Activated CD4-positive, alpha-beta T cell treated with anti-CD3 and anti-CD28 coated beads, Interleukin-2, amount 10 ng/mL, durations not matched to agents 24 days and 14 days (primary cell): ENCODE measurements at regions not wholly inside any gene's neighbourhood (a gene's known extent, or its start where the extent isn't known, plus 50 kb on each side); places are given as distances from the start of the nearest gene placed in this dataset.
"Not testable (repeated sequence)": the region's sequence is repeated elsewhere in the genome, so short reads cannot be mapped to it uniquely, and the experiment has no call there.

Experiments used
- DNase-seq: peaks from one replicate; pipeline ENCODE4 v3.0.0; 2022
- H3K27ac Mint-ChIP-seq: one replicate; pipeline ENCODE4 v1.8.0; 2022; ENCODE audit warnings: mild to moderate bottlenecking, mixed read lengths
- H3K27me3 Mint-ChIP-seq: one replicate; pipeline ENCODE4 v1.8.0; 2022; ENCODE audit warnings: mixed read lengths
- H3K36me3 Mint-ChIP-seq: one replicate; pipeline ENCODE4 v1.8.0; 2022; ENCODE audit warnings: low read depth, mild to moderate bottlenecking, mixed read lengths
- H3K4me1 Mint-ChIP-seq: one replicate; pipeline ENCODE4 v1.8.0; 2021; ENCODE audit warnings: mixed read lengths
- H3K4me3 Mint-ChIP-seq: one replicate; pipeline ENCODE4 v1.8.0; 2022; ENCODE audit warnings: mild to moderate bottlenecking, moderate library complexity, mixed read lengths
- H3K9me3 Mint-ChIP-seq: one replicate; pipeline ENCODE4 v1.8.0; 2021; ENCODE audit warnings: mixed read lengths
- intact Hi-C: fragments of 100-400 bp; cut with micrococcal nuclease; formaldehyde crosslinking; loops from one replicate; pipeline ENCODE4 v1.15.1; 2023

DNA sequence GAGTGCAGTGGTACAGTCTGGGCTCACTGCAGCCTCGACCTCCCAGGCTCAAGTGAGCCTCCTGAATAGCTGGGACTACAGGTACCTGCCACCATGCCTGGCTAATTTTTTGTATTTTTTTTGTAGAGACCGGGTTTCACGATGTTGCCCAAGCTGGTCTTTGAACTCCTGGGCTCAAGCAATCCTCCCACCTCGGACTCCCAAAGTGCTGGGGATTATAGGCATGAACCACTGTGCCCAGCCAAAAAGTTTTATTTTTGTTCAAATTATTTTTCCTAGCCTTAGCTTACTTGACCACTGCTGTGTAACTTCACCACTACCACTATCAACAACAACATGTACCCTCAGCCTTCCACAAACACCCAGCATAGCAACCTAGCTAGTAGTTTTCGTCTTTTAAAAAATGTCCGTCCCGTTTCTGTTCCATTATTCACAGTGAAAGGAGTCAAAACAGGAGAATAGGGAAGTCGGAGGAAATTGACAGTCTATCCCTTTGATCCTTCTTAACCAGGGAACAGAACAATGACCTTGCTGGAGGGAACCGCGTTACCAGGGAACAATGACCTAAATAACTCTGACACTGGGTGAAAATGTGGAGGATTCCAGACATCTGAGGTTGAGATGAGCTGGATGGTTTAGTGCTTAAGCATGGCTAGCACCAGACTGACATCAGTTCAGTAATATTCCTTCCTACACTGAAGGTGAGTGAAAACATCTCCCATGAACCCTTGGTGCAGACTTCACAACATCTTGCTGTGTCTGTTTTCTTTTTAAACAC, 69.2 kb upstream of the ARL4C start:
- peaks cover 9% of the 10 kb centered on the region for H3K27me3 Mint-ChIP-seq
- intact Hi-C loops: no loop called here
- no peak overlapping the region for H3K4me3 Mint-ChIP-seq
- DNase-seq: no peak
- H3K27ac Mint-ChIP-seq: no peak overlapping the region
- no peaks in the 10 kb centered on the region for H3K36me3 Mint-ChIP-seq
- H3K9me3 Mint-ChIP-seq: no peaks in the 10 kb centered on the region
- H3K4me1 Mint-ChIP-seq: no peaks in the 10 kb centered on the region

DNA sequence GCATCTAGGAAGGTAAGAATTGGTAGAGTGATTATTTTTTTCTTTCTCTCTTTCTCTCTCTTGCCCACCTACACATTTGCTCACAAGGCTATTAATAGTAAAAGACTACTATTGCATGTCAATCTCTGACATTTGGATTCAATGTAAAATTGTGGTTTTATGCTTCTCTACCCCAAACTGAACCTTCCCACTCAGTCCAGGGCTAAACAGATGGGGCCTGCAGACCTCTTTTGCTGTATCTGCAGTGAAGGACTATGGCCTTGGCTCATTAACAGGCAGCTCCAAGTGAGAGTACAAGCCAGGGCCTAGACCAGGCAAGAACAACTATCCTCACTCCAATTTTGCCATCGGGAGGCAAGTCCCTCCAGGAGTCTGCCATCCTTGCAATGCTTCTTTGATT, 68.3 kb upstream of the ARL4C start:
- H3K36me3 Mint-ChIP-seq: no peaks in the 10 kb centered on the region
- H3K27me3 Mint-ChIP-seq: peaks cover 6% of the 10 kb centered on the region
- H3K27ac Mint-ChIP-seq: no peak overlapping the region
- no peak for DNase-seq
- H3K9me3 Mint-ChIP-seq: no peaks in the 10 kb centered on the region
- intact Hi-C loops: no loop called here
- H3K4me1 Mint-ChIP-seq: no peaks in the 10 kb centered on the region
- no peak overlapping the region for H3K4me3 Mint-ChIP-seq

GRCh38 chr2:234564699-234565098, 67.8 kb upstream of the ARL4C start:
- intact Hi-C loops: no loop called here
- H3K27me3 Mint-ChIP-seq: peaks cover 2% of the 10 kb centered on the region
- no peaks in the 10 kb centered on the region for H3K36me3 Mint-ChIP-seq
- H3K4me1 Mint-ChIP-seq: no peaks in the 10 kb centered on the region
- no peak overlapping the region for H3K27ac Mint-ChIP-seq
- no peak overlapping the region for H3K4me3 Mint-ChIP-seq
- no peak for DNase-seq
- no peaks in the 10 kb centered on the region for H3K9me3 Mint-ChIP-seq

- intact Hi-C loops: loop anchor here (10.0 kb wide), 1 partner anchor 1185 kb away; no protein-coding TSS in a partner anchor
- Mint-ChIP-seq H3K27me3 (no peaks in the 10 kb centered on the region), H3K4me3 (no peak overlapping the region), H3K9me3 (peaks cover 5% of the 10 kb centered on the region), H3K27ac (no peak overlapping the region), H3K4me1 (no peaks in the 10 kb centered on the region), H3K36me3 (no peaks in the 10 kb centered on the region)
- no peak for DNase-seq
These were observed 62.7 kb upstream of the ARL4C start for GRCh38 chr2:234559609-234560008.

- H3K36me3 Mint-ChIP-seq: no peaks in the 10 kb centered on the region
- no peak for DNase-seq
- H3K27ac Mint-ChIP-seq: no peak overlapping the region
- H3K4me3 Mint-ChIP-seq: no peak overlapping the region
- H3K9me3 Mint-ChIP-seq: peaks cover 5% of the 10 kb centered on the region
- no peaks in the 10 kb centered on the region for H3K4me1 Mint-ChIP-seq
- intact Hi-C loops: loop anchor here (10.0 kb wide), 1 partner anchor 1186 kb away; no protein-coding TSS in a partner anchor
- H3K27me3 Mint-ChIP-seq: no peaks in the 10 kb centered on the region
These were observed 61.8 kb upstream of the ARL4C start for GRCh38 chr2:234558642-234559041.

DNA sequence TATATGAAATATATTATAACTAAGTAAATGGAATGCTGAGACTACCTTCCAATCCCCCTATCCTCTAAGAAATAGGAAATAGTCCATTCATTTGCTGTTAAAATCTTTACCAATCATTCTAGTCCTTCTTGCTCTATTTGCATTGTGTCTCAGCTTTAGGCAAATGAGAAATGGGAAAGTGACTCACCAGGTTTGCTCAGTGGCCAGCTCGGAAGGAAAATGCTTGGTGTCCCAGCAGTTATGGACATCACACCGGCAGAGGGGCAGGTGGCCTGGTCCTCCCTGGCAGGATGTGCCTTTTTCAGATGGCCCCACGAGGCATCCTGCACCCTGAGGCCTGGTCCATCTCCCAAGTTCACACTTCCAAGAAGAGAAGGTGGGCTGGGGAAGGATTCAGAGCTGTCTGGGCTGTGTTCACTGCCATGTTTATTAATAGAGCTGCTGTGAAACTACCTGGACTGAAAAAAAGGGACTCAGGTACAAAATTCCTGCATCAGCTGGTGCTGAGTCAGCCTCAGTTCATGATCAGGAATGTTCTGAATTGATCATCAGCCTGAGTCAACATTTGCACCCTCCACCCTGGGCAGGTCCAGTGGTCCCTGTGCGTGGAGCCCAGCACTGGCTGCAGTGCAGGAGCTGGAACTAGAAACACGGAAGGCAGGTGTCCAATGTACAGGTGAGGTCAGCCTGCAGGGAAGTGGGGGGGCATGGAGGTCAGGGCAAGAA, 60.1 kb upstream of the ARL4C start:
- Mint-ChIP-seq H3K9me3 (peaks cover 5% of the 10 kb centered on the region), H3K4me3 (no peak overlapping the region), H3K27me3 (no peaks in the 10 kb centered on the region), H3K4me1 (no peaks in the 10 kb centered on the region), H3K36me3 (no peaks in the 10 kb centered on the region), H3K27ac (no peak overlapping the region)
- DNase-seq: no peak
- intact Hi-C loops: loop anchor here (10.0 kb wide), 1 partner anchor 1188 kb away; no protein-coding TSS in a partner anchor

GRCh38 chr2:234555616-234556249, 58.9 kb upstream of the ARL4C start:
- H3K36me3 Mint-ChIP-seq: no peaks in the 10 kb centered on the region
- H3K27ac Mint-ChIP-seq: no peak overlapping the region
- intact Hi-C loops: loop anchor here (10.0 kb wide), 1 partner anchor 1189 kb away; no protein-coding TSS in a partner anchor
- DNase-seq: no peak
- H3K4me3 Mint-ChIP-seq: no peak overlapping the region
- peaks cover 5% of the 10 kb centered on the region for H3K9me3 Mint-ChIP-seq
- no peaks in the 10 kb centered on the region for H3K27me3 Mint-ChIP-seq
- H3K4me1 Mint-ChIP-seq: no peaks in the 10 kb centered on the region

- DNase-seq: no peak
- Mint-ChIP-seq H3K4me3 (no peak overlapping the region), H3K36me3 (no peaks in the 10 kb centered on the region), H3K9me3 (peaks cover 5% of the 10 kb centered on the region), H3K27me3 (peaks cover 2% of the 10 kb centered on the region), H3K4me1 (peaks cover 2% of the 10 kb centered on the region), H3K27ac (no peak overlapping the region)
- intact Hi-C loops: loop anchor here (10.0 kb wide), 1 partner anchor 1190 kb away; no protein-coding TSS in a partner anchor
These were observed 58.3 kb upstream of the ARL4C start for GRCh38 chr2:234555161-234555560.

DNA sequence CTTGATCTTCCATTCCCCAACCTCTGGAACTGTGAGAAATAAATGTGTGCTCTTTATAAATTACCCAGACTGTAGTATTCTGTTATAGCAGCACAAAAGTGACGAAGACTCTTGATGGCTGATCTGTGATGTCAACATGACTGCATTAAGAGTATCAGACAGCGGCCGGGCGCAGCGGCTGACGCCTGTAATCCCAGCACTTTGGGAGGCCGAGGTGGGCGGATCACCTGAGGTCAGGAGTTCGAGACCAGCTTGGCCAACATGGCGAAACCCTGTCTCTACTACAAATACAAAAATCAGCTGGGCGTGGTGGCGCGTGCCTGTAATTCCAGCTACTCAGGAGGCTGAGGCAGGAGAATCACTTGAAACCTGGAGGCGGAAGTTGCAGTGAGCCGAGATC, 56.3 kb upstream of the ARL4C start:
- not testable (repeated sequence) for H3K27ac Mint-ChIP-seq, DNase-seq, H3K4me3 Mint-ChIP-seq, H3K36me3 Mint-ChIP-seq, H3K4me1 Mint-ChIP-seq, H3K9me3 Mint-ChIP-seq
- intact Hi-C loops: loop anchor here (5.0 to 10.0 kb wide), 2 partner anchors 1039 to 1192 kb away; no protein-coding TSS in a partner anchor
- H3K27me3 Mint-ChIP-seq: peaks cover 13% of the 10 kb centered on the region

DNA sequence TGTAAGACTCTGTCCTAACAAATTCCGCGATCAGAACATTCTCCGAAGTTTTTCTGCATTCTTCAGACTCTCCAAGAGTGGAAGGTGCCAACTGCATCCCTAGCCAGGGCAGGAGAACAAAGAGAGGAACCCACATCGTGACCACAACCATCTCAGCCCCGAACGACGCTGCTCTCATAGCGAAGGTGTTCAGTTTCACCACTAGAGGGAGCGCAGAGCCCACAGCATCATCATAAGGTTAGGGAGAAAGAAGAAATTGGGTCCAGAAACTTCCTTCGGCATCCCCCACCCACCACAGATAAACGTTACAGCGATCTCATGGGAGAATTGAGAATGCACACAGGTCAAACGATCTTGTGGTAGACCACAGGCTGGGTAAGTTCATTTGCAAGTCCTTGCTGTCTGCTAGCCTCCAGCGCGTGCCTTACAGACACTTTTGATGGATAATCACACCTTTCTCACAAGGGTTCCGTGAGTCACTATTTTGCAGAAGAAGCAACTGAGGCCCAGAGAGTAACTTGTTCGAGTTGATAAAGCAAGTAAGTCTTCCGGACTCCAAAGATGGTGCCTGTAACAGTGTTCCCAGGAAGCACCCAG, 53.7 kb upstream of the ARL4C start:
- Mint-ChIP-seq H3K9me3 (peaks cover 5% of the 10 kb centered on the region), H3K27me3 (peaks cover 27% of the 10 kb centered on the region), H3K4me3 (no peak overlapping the region), H3K36me3 (no peaks in the 10 kb centered on the region), H3K27ac (no peak overlapping the region), H3K4me1 (peaks cover 2% of the 10 kb centered on the region)
- DNase-seq: peak; percentile 85
- intact Hi-C loops: loop anchor here (2.0 to 10.0 kb wide), 4 partner anchors 556 to 1194 kb away; no protein-coding TSS in a partner anchor

GRCh38 chr2:234550056-234550455, 53.2 kb upstream of the ARL4C start:
- H3K4me3 Mint-ChIP-seq: no peak overlapping the region
- H3K27me3 Mint-ChIP-seq: peaks cover 32% of the 10 kb centered on the region
- intact Hi-C loops: loop anchor here (2.0 to 10.0 kb wide), 4 partner anchors 557 to 1195 kb away; no protein-coding TSS in a partner anchor
- no peaks in the 10 kb centered on the region for H3K36me3 Mint-ChIP-seq
- H3K9me3 Mint-ChIP-seq: peaks cover 4% of the 10 kb centered on the region
- H3K27ac Mint-ChIP-seq: no peak overlapping the region
- peaks cover 3% of the 10 kb centered on the region for H3K4me1 Mint-ChIP-seq
- no peak for DNase-seq

GRCh38 chr2:234548695-234549420, 52.0 kb upstream of the ARL4C start:
- H3K4me1 Mint-ChIP-seq: peaks cover 4% of the 10 kb centered on the region
- H3K9me3 Mint-ChIP-seq: no peaks in the 10 kb centered on the region
- intact Hi-C loops: no loop called here

DNA sequence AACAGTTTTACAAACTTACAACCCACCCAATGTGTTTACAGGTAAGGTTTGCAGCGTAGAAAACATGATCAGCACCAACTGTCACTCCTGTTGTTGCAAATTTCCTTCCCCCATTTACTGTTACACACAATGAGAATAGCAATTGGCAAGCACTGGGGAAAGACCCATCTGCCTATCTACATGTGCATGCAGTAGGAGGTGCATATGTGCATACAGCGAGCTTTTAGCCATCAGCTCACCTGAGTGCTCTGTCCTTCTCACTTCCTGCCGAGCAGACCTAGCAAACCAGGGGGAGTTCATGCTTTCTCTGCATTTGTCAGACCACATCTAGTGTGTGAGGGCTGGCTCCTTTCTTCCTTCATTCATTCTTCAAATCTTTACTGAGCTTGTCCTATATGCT, 49.9 kb upstream of the ARL4C start:
- H3K27me3 Mint-ChIP-seq: peaks cover 36% of the 10 kb centered on the region

More at GRCh38 chr2:234548695-234549420, 52.0 kb upstream of the ARL4C start:
- Mint-ChIP-seq H3K36me3 (no peaks in the 10 kb centered on the region), H3K4me3 (no peak overlapping the region), H3K27me3 (peaks cover 34% of the 10 kb centered on the region), H3K27ac (no peak overlapping the region)
- DNase-seq: no peak

More for the DNA sequence above, 49.9 kb upstream of the ARL4C start:
- Mint-ChIP-seq H3K4me1 (peaks cover 4% of the 10 kb centered on the region), H3K27ac (no peak overlapping the region), H3K36me3 (no peaks in the 10 kb centered on the region), H3K9me3 (no peaks in the 10 kb centered on the region), H3K4me3 (no peak overlapping the region)
- intact Hi-C loops: no loop called here
- no peak for DNase-seq
